ENCODE measurements at regions not wholly inside any gene's neighbourhood (a gene's known extent, or its start where the extent isn't known, plus 50 kb on each side); places are given as distances from the start of the nearest gene placed in this dataset.

DNA sequence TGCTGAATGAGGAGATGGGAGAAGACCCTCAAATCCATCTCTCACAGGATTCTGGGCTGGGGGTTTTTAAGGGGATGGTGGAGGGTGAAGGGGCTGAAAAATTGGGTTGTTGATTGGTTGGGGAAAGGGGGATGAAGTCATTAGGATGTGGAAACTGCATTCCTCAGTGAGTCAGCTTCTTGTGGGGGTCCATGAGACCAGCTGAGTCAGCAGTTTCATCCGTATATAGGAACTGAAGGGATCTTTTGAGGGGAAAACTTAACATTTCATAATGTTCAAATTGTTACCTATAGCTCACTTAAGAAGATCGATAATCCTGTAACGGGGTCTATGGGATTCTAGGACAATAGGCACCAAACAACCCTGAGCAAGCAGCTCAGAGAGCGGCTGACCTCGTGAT, 213.4 kb downstream of the CBLN1 start:
- FAIRE-seq (no peak), DNase-seq (ENCODE audit: insufficient read length, low spot score) (no peak)
- TF ChIP-seq CTCF (IDR thresholded peaks at IDR 0.05; ENCODE audit: insufficient read depth, missing control alignments), result no peak

DNA sequence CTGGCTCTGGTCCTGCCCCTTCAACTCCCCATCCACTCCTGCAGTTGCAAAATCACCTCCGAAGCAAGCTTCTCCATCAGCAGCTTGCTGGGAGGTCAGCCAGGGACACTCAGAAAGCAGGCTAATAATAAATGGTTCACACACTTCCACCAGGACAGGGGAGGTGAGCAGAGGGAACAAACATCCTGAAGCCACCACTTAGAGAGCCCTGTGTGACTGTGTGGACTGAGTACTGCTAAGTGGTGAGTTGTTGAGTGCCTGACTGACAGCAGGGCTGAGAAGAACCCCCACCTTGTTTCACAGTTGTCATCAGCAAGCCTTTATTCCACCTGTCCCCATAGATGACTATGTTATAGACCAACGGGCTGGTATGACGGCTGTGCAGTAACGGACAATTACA, 213.9 kb downstream of the CBLN1 start:
- FAIRE-seq (no peak), DNase-seq (ENCODE audit: insufficient read length, low spot score) (no peak)
- TF ChIP-seq CTCF (IDR thresholded peaks at IDR 0.05; ENCODE audit: insufficient read depth, missing control alignments), result no peak

- TF ChIP-seq CTCF (IDR thresholded peaks at IDR 0.05; ENCODE audit: insufficient read depth, missing control alignments), result no peak
- DNase-seq (ENCODE audit: insufficient read length, low spot score) (no peak), FAIRE-seq (no peak)
These were observed 220.4 kb downstream of the CBLN1 start for GRCh38 chr16:49061137-49061714.

- DNase-seq (ENCODE audit: insufficient read length, low spot score), result no peak
- TF ChIP-seq CTCF (IDR thresholded peaks at IDR 0.05; ENCODE audit: insufficient read depth, missing control alignments), result no peak
- FAIRE-seq, result no peak
These were observed 220.9 kb downstream of the CBLN1 start for GRCh38 chr16:49060728-49061127.

- TF ChIP-seq CTCF (IDR thresholded peaks at IDR 0.05; ENCODE audit: insufficient read depth, missing control alignments), result no peak
- no peak for DNase-seq (ENCODE audit: insufficient read length, low spot score)
- no peak for FAIRE-seq
These were observed 223.3 kb downstream of the CBLN1 start for GRCh38 chr16:49058382-49058781.

- TF ChIP-seq CTCF (IDR thresholded peaks at IDR 0.05; ENCODE audit: insufficient read depth, missing control alignments), result no peak
- FAIRE-seq, result no peak
These were observed 223.7 kb downstream of the CBLN1 start for GRCh38 chr16:49057936-49058335.

DNA sequence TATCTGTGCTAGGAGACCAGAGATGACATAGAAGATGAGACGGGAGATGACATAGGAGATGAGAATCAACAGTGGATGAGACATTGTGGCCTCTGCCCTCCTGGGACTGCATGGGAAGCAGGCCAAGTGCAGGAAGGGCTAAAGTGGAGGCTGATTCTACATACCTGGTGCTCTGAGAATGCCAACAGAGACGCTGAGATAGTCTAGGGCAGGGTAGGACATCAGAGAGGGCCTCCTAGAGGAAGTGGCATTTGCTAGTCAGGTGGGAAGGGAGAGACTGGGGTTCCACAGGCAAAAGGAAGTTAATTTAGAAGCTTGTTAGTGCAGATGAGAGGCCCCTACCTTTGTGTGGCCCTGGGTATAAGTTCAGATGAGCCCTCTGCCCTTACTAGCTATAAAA, 224.2 kb downstream of the CBLN1 start:
- DNase-seq (ENCODE audit: insufficient read length, low spot score) (no peak), FAIRE-seq (no peak)
- TF ChIP-seq CTCF (IDR thresholded peaks at IDR 0.05; ENCODE audit: insufficient read depth, missing control alignments), result no peak

More at GRCh38 chr16:49057936-49058335, 223.7 kb downstream of the CBLN1 start:
- no peak for DNase-seq (ENCODE audit: insufficient read length, low spot score)
